ENCODE measurements at regions not wholly inside any gene's neighbourhood (a gene's known extent, or its start where the extent isn't known, plus 50 kb on each side); places are given as distances from the start of the nearest gene placed in this dataset.

GRCh38 chr21:28769683-28770082, 223.0 kb downstream of the LTN1 start:
- TF ChIP-seq POLR2AphosphoS5 (IDR thresholded peaks at IDR 0.05) (no peak), POLR2A (IDR thresholded peaks at IDR 0.05) (no peak), CTCF (IDR thresholded peaks at IDR 0.05) (no peak), EP300 (IDR thresholded peaks at IDR 0.05) (no peak)

Data from suprapubic skin (tissue), 4 donors.